Heart left ventricle (tissue), 16 donors: ENCODE measurements at regions not wholly inside any gene's neighbourhood (a gene's known extent, or its start where the extent isn't known, plus 50 kb on each side); places are given as distances from the start of the nearest gene placed in this dataset.

Experiments used
- ATAC-seq, 4 donors: fragments of 200-7000 bp; cut with Tn5 transposase; one replicate each; pipeline ENCODE4 v1.9.1; 2020 to 2022; ENCODE audit warnings: moderate library complexity in 4 of 4, mild to moderate bottlenecking in 3 of 4, moderate number of reproducible peaks in 1 of 4
- DNase-seq, 5 donors: peaks; one replicate each; pipeline ENCODE4 v3.0.0-alpha.2; 2020
- H3K27ac ChIP-seq, 12 donors: fragments of 200-600 bp; sonication (generic) in 4 of 12; one replicate each; pipeline versions ENCODE4 v1.5.0 to v1.8.0; 2016 to 2022; ENCODE audit warnings: mild to moderate bottlenecking in 2 of 12
- H3K27me3 ChIP-seq, 9 donors: fragments of 200-600 bp; sonication (generic) in 2 of 9; one replicate each; pipeline versions ENCODE4 v1.5.1 to v1.8.0; 2016 to 2022; ENCODE audit warnings: mild to moderate bottlenecking in 3 of 9
- H3K36me3 ChIP-seq, 9 donors: fragments of 200-600 bp; sonication (generic) in 2 of 9; one replicate each; pipeline versions ENCODE4 v1.5.0 to v1.8.0; 2018 to 2022; ENCODE audit warnings: mild to moderate bottlenecking in 2 of 9
- H3K4me1 ChIP-seq, 12 donors: fragments of 200-600 bp; sonication (generic) in 4 of 12; one replicate each; pipeline versions ENCODE4 v1.5.0 to v1.8.0; 2016 to 2022; ENCODE audit warnings: mild to moderate bottlenecking in 3 of 12
- H3K4me3 ChIP-seq, 12 donors: fragments of 200-600 bp; sonication (generic) in 4 of 12; one replicate each; pipeline versions ENCODE4 v1.5.0 to v1.8.0; 2017 to 2022; ENCODE audit warnings: mild to moderate bottlenecking in 9 of 12, moderate library complexity in 4 of 12
- H3K9me3 ChIP-seq, 12 donors: fragments of 200-600 bp; sonication (generic) in 4 of 12; one replicate each; pipeline versions ENCODE4 v1.5.0 to v1.8.0; 2016 to 2022; ENCODE audit warnings: mild to moderate bottlenecking in 1 of 12
- CTCF ChIP-seq, 12 donors: fragments of 200-600 bp; sonication (generic) in 4 of 12; IDR thresholded peaks; one replicate each; pipeline versions ENCODE4 v1.5.0 to v1.8.0; 2018 to 2022; ENCODE audit warnings: antibody characterized with exemption in 12 of 12, mild to moderate bottlenecking in 5 of 12
- POLR2A ChIP-seq, 2 donors: fragments of 450-650 bp; IDR thresholded peaks; one replicate each; pipeline ENCODE4 v1.6.1; 2017; ENCODE audit warnings: antibody characterized with exemption in 2 of 2, mild to moderate bottlenecking in 2 of 2, moderate library complexity in 2 of 2
- WGBS, 4 donors: extraction: QIAGEN DNeasy Blood & Tissue Kit in 2 of 4; methylation state at CpG; one replicate each; pipeline versions ENCODE4 v1.1.5 to v1.1.7; 2013 to 2018; 5-methylcytosine and 5-hydroxymethylcytosine counted together
- intact Hi-C, 10 donors: fragments of 100-400 bp; cut with DNase I; formaldehyde crosslinking; loops; one replicate each; pipeline versions ENCODE4 v1.11.1 to v1.14.2; 2022
- donor health status: ischemic (EF 13 %, LVEDD 7.1; RV severe dilation, severe dysfunction).
- donor health status: healthy with polysubstance abuse.
- donor health status: DM: no; HTN: yes; CAD: no.
- donor health status: DM: no; HTN: no; CAD: no.
- donor health status: ischemic (EF 25% LVEDD 6.9; RV normal size, moderate dysfunction).
- donor health status: ischemic (EF 25% LVEDD 5.7; RV mildly dilated, moderate dysfunction).
- donor health status: healthy.
- donor health status: DM: yes; HTN: yes; CAD: no.
- donor health status: ischemic (EF 35%, LVEDD 5.7; RV mildly dilated, moderate dysfunction).
- donor health status: nonischemic (EF 11% LVEDD 7.7; RV severe dilation, severe dysfunction).
- donor health status: DM: yes; HTN: yes; CAD: no.
- donor health status: PGD.
- donor health status: ischemic (EF 29% LVEDD 5.4; RV normal size, mild dysfunction).
- donor health status: nonischemic (EF 23%, LVEDD 6.1; RV moderate dilation, normal function).

GRCh38 chr4:123937581-123937980 is 541.0 kb downstream of the SPRY1 start:
- no peaks in the 10 kb centered on the region for H3K9me3 ChIP-seq
- ATAC-seq: no peak

DNA sequence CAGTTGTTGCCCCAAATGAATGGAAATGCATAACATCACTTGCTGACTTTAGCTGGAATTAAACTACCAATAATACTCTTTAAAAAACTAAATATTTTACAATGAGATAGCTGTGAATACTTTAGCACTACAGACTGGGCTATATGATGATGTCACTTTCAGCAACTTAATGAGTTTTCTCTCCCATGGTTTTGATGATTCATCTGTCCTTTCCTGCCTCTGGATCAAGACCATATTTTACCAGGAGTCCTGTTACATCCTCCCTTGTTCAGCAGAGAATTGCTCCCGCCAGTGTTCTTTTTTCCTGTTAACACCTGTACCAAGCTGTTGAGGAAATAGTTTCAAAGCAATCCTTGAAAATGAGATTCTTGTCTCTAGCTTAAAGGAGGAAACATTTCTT is 543.0 kb downstream of the SPRY1 start:
- Histone ChIP-seq H3K27ac (peak overlapping the region in 1 of 12 donors; percentile 12), H3K27me3 (no peaks in the 10 kb centered on the region), H3K4me1 (peaks cover 0 to 37% (median 17%) of the 10 kb centered on the region in 12 donors), H3K36me3 (no peaks in the 10 kb centered on the region), H3K9me3 (no peaks in the 10 kb centered on the region), H3K4me3 (no peak overlapping the region)
- TF ChIP-seq CTCF (IDR thresholded peaks at IDR 0.05) (no peak), POLR2A (IDR thresholded peaks at IDR 0.05) (no peak)
- no peak for DNase-seq
- WGBS, 4 donors: 58 to 69% (median 64%) methylated on average over 1 of the region's 1 CpG
- intact Hi-C loops: no loop called here
- ATAC-seq: peak in 3 of 4 donors; percentile 52 to 85 (median 66)

More at GRCh38 chr4:123937581-123937980, 541.0 kb downstream of the SPRY1 start:
- WGBS, 4 donors: 69 to 81% (median 74%) methylated on average over 4 of the region's 4 CpGs
- Histone ChIP-seq H3K27ac (peak overlapping the region in 6 of 12 donors; percentile 17 to 57 (median 42)), H3K4me3 (no peak overlapping the region), H3K4me1 (peaks cover 0 to 37% (median 17%) of the 10 kb centered on the region in 12 donors), H3K27me3 (no peaks in the 10 kb centered on the region), H3K36me3 (no peaks in the 10 kb centered on the region)
- intact Hi-C loops: no loop called here
- peak in 1 of 5 donors; percentile 26 for DNase-seq
- no peak for TF ChIP-seq POLR2A (IDR thresholded peaks at IDR 0.05)
- TF ChIP-seq CTCF (IDR thresholded peaks at IDR 0.05): no peak

DNA sequence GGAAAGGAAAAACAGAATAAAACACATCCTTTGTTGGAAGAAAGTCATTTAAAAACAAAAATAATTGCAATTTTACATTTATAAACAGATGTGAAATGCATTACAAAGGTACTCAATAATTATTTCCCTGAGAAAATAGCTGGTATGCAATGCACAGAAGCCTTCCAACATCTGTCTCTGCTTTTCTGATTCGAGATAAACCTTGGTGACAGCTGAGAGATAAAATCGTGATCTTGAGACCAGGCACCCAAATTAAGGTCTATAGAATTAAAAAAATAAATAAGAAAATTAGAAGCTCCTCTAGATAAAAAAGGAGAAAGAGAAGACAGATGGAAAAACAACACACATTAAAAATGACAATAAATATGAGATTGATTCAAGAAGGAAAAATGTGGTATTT is 544.0 kb downstream of the SPRY1 start:
- no peak for DNase-seq
- no peaks in the 10 kb centered on the region for H3K9me3 ChIP-seq
- intact Hi-C loops: no loop called here
- no peak for TF ChIP-seq CTCF (IDR thresholded peaks at IDR 0.05)
- no peak for TF ChIP-seq POLR2A (IDR thresholded peaks at IDR 0.05)
- no peaks in the 10 kb centered on the region for H3K27me3 ChIP-seq
- no peak overlapping the region for H3K27ac ChIP-seq
- 50 to 63% (median 59%) methylated on average over 2 of the region's 2 CpGs for WGBS, 4 donors
- ATAC-seq: no peak
- H3K4me1 ChIP-seq: peaks cover 0 to 37% (median 17%) of the 10 kb centered on the region in 12 donors
- no peaks in the 10 kb centered on the region for H3K36me3 ChIP-seq
- no peak overlapping the region for H3K4me3 ChIP-seq

GRCh38 chr4:123941306-123941705 is 544.7 kb downstream of the SPRY1 start:
- H3K27me3 ChIP-seq: no peaks in the 10 kb centered on the region
- DNase-seq (no peak), ATAC-seq (no peak)
- H3K27ac ChIP-seq: no peak overlapping the region
- TF ChIP-seq CTCF (IDR thresholded peaks at IDR 0.05) (no peak), POLR2A (IDR thresholded peaks at IDR 0.05) (no peak)
- peaks cover 0 to 33% (median 14%) of the 10 kb centered on the region in 12 donors for H3K4me1 ChIP-seq
- H3K36me3 ChIP-seq: no peaks in the 10 kb centered on the region
- intact Hi-C loops: no loop called here
- H3K9me3 ChIP-seq: no peaks in the 10 kb centered on the region
- H3K4me3 ChIP-seq: no peak overlapping the region
- WGBS, 4 donors: 77 to 89% (median 79%) methylated on average over 1 of the region's 1 CpG
